ENCODE measurements at regions not wholly inside any gene's neighbourhood (a gene's known extent, or its start where the extent isn't known, plus 50 kb on each side); places are given as distances from the start of the nearest gene placed in this dataset.

GRCh38 chr18:34506198-34506597 lies 203.9 kb upstream of the DTNA start:
- no peak for TF ChIP-seq CTCF (IDR thresholded peaks at IDR 0.05)
- TF ChIP-seq TCF7L2 (IDR thresholded peaks at IDR 0.05; ENCODE audit: low read depth, low read length), result no peak
- TF ChIP-seq REST (IDR thresholded peaks at IDR 0.05; ENCODE audit: insufficient read depth in 1 of 2, low read depth in 2 of 2, low read length in 1 of 2), result no peak
- no peak for TF ChIP-seq POLR2AphosphoS5 (IDR thresholded peaks at IDR 0.05; ENCODE audit: low read depth, low read length)
- no peak for TF ChIP-seq SIN3A (IDR thresholded peaks at IDR 0.05; ENCODE audit: borderline replicate concordance, insufficient read depth, low read depth, low read length)

Data from Panc1 (cell line).